Urothelium cell line (cell line): ENCODE measurements at regions not wholly inside any gene's neighbourhood (a gene's known extent, or its start where the extent isn't known, plus 50 kb on each side); places are given as distances from the start of the nearest gene placed in this dataset.

ENCODE experiments used
- DNase-seq: peaks from one replicate; pipeline ENCODE4 v3.0.0; 2011; ENCODE audit warnings: low spot score, mixed read lengths
- FAIRE-seq: peaks from 2 replicates; lab custom pipeline; 2011; peaks lifted over from hg19 to GRCh38; lab: Jason Lieb, UNC

DNA sequence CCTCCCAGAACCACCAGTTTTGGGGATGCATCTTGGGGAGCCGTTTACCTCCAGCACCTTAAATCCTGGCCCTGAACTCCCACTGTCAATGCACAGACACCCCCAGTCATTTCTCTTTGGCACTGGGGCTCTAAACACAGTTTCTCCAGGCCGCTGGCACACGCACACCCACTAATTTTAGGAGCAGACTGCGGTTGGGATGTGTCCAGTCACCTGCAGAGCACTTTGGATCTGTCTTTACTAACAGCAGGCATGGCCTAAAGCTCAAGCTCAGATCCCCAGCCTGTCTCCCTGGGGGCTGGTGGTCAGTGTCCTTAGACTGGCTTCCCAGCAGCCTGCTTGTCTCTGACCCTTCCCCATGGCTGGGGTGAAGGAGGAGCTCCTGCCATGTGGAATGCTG, 49.9 kb downstream of the SYNE3 start:
- DNase-seq (no peak), FAIRE-seq (no peak)

DNA sequence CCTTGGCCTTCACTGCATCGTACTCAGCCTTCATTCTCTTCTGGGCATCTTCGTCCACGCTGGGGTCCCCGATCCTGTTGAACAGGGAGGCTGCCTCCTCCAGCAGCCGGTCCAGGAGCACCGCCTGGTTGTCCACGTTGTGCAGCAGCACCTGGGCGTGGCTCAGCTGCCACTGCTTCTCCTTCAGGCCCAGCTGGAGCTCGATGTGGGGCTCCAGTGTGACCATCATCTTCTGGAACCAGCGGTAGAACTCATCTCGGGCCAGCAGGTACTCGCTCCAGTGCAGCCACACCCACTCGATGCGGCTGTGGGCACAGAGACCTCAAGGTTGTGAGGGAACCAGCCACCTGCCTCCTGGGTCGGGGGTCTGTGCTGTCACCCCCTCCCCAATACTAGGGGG, 50.5 kb downstream of the SYNE3 start:
- no peak for FAIRE-seq

DNA sequence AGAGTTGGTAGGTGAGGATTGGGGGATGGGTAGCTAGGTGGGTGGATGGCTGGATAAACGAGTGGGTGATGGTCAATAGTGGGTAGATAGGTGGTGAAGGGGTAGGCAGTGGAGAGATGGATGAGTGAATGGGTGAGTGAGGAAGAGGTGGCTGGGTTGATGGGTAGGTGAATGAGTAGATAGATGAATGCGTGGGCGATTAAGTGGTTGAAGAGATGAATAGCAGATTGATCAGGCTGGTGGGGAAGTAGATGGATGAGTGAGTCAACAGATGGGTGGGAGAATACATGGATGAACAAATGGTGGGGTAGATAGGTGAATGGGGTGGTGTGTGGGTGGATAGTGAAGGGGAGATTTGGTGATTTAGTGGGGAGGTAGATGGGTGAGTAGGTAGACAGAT, 51.1 kb downstream of the SYNE3 start:
- FAIRE-seq (no peak), DNase-seq (no peak)

More for the DNA sequence above, 50.5 kb downstream of the SYNE3 start:
- no peak for DNase-seq

DNA sequence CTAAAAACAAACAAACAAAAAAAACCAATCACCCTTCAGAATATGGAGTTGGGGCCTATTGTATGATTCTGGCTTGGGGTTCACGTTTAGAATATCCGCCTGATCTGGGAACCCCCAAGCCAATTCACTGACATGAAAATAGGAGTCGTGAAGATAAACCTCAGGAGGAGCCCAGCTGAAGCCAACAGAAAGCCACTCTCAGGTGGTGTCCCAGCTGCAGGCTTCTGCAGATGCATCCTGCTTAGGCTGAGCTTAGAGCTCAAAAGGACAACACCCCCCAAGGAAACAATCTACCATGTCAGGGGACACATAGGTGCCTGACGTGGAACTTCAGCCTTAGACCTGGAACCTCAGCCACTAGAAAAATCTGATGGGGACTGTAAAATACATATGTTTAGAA, 51.9 kb downstream of the SYNE3 start:
- DNase-seq = no peak
- no peak for FAIRE-seq

GRCh38 chr14:95464103-95464502, 52.3 kb downstream of the SYNE3 start:
- DNase-seq = no peak
- FAIRE-seq = no peak

GRCh38 chr14:95463171-95463901, 53.1 kb downstream of the SYNE3 start:
- DNase-seq (no peak), FAIRE-seq (no peak)

DNA sequence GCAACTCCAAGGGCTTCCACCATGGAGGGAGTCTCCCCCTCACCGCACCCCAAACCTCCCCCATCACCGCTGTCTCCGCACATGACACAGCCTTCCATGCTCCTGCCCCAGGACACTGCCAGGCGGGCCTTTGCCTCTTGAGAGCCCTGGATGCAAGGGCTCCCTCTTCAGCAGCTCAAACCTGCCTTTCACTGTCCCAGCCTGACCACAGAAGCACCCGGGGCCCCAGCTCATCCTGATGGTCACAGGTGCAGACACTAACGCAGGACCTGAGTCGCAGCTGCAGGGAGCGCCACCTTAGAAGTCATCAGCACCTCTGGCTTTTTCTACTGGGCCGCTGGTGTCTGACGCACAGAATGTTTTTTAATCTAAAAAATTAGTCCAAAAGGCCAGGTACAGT, 54.0 kb downstream of the SYNE3 start:
- DNase-seq (no peak), FAIRE-seq (no peak)

- DNase-seq (peak; percentile 71), FAIRE-seq (no peak)
Observed at GRCh38 chr14:95460647-95461478, 55.6 kb downstream of the SYNE3 start.

DNA sequence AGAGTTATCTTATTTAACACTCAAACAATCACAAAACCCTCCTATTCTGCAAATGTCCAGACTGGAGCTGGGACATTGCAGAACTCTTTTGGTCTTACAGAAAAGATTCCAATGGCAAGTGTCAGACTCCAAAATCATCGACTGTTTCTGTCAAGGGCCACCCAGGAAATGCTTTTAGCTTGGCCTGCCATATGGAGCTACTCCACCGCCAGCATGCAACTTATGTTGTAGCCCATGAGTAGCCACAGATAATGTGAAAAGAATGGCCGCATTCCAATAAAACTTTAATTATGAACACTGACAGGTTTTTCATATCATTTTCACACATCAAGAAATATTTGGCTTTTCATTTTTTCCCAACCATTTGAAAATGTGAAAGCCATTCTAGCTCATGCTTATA, 57.5 kb downstream of the SYNE3 start:
- no peak for FAIRE-seq
- DNase-seq = no peak

GRCh38 chr14:95458459-95458858, 58.0 kb downstream of the SYNE3 start:
- no peak for DNase-seq

GRCh38 chr14:95456281-95456680, 60.2 kb downstream of the SYNE3 start:
- no peak for FAIRE-seq
- no peak for DNase-seq

More at GRCh38 chr14:95458459-95458858, 58.0 kb downstream of the SYNE3 start:
- no peak for FAIRE-seq

GRCh38 chr14:95455246-95455645, 61.2 kb downstream of the SYNE3 start:
- DNase-seq (no peak), FAIRE-seq (no peak)

DNA sequence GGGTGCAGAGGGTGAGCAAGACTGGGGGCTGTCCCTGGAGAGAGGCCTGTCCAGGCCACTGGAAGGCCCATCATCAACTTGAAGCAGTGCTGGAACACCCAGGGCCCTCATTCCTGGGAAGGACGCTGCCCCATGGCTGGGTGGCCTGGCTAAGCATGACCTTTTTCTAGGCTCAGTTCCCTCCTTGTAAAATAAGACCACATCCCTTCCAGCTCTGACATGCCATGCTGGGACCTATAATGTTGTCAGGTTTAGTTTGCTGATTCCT, 62.8 kb downstream of the SYNE3 start:
- DNase-seq = no peak

GRCh38 chr14:95452893-95453712, 63.3 kb downstream of the SYNE3 start:
- no peak for DNase-seq
- no peak for FAIRE-seq

More for the DNA sequence above, 62.8 kb downstream of the SYNE3 start:
- no peak for FAIRE-seq

DNA sequence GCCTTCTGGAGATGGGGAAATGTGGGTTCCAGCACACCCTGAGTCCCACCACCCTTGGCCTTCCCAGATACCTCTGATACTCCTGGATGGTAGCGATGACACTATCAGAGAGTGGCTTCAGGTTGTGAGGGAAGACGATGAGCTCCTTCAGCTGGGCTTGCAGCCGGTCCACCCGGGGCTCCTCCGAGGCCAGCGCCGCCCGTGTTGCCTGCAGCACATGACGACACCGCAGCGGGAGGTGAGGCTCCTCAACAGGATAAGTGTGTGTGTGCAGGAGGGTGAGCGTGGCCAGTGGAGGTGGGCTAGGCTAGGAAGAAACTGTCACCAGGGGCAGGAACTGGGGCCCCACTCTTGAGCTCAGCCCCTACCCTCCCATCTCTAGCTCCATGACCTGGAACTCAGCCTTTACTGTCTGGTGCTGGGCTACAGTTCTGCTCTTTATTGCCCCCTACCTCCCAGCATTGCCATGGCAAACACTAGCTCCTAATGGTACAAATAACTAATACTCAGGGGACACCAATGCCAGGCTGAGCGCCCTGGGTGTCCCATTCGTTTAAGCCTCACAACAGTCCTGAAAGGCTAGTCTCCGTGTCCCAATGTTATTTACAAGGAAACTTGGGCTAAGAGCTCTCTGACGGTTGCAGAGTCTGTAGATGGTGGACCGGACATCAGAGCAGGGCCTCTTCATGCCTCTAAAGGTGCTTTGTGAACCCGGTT, 64.1 kb downstream of the SYNE3 start:
- DNase-seq = peak; percentile 13
- FAIRE-seq = no peak

DNA sequence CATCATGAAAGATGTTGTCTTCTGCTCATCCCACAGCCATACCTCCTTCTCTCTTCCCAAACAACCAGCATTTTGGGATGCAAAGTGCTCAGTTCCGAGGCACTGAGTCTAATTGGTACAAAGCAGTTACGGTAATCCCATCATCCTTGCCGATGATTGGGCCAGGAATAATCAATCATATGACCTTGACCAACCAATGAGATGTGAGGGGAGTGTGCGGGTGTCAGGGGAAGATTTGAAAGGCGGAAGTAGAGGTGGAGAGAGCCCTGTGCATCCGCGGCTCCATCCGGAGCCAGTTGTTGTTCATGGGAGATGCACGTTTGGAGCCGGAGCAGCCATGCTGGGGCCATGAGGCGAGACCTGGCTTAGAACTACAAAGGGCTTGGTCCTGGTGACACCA, 67.3 kb downstream of the SYNE3 start:
- FAIRE-seq = no peak
- no peak for DNase-seq

GRCh38 chr14:95446470-95446869, 70.0 kb downstream of the SYNE3 start:
- FAIRE-seq = no peak
- no peak for DNase-seq

- FAIRE-seq = no peak
Observed at GRCh38 chr14:95445676-95446075, 70.8 kb downstream of the SYNE3 start.

DNA sequence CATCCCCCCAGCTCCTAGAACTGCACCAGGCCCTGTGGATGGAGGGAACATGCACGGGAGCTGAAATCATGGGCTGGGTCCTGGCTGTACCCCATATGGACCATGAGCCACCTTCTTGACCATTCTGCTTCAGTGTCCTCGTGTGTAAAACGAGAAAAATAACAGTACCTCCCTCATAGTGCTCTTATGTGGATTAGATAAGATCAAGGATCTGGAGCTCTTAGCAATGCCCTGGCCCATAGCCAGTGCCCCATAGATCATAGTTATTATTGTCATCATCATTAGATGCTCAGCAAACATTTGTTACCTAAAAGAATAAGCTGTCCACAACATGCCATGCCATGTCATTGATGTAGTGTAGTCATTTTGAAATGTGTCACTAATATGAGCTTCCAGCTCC, 71.3 kb downstream of the SYNE3 start:
- no peak for FAIRE-seq
- no peak for DNase-seq

More at GRCh38 chr14:95445676-95446075, 70.8 kb downstream of the SYNE3 start:
- DNase-seq = no peak

- FAIRE-seq = no peak
Observed at GRCh38 chr14:95444132-95445129, 72.0 kb downstream of the SYNE3 start.

More at GRCh38 chr14:95444132-95445129, 72.0 kb downstream of the SYNE3 start:
- no peak for DNase-seq
